Esophagus squamous epithelium (tissue), 5 donors: ENCODE measurements at regions not wholly inside any gene's neighbourhood (a gene's known extent, or its start where the extent isn't known, plus 50 kb on each side); places are given as distances from the start of the nearest gene placed in this dataset.

Experiments
- DNase-seq: peaks from one replicate; lab custom pipeline; 2025; lab: John Stamatoyannopoulos, UW
- H3K27ac ChIP-seq, 4 donors: fragments of 200-600 bp; sonication (generic); one replicate each; pipeline ENCODE4 v1.5.1; 2016 to 2019; ENCODE audit warnings: mild to moderate bottlenecking in 1 of 4
- H3K27me3 ChIP-seq, 4 donors: fragments of 200-600 bp; sonication (generic); 1 replicate in 3 of 4; 2 replicates in 1 of 4; pipeline versions ENCODE4 v1.5.1 to v1.6.0; 2017 to 2021; ENCODE audit warnings: antibody characterized with exemption in 1 of 4
- H3K36me3 ChIP-seq, 3 donors: fragments of 200-600 bp; sonication (generic); one replicate each; pipeline ENCODE4 v1.5.1; 2016 to 2019
- H3K4me1 ChIP-seq, 3 donors: fragments of 200-600 bp; sonication (generic); one replicate each; pipeline ENCODE4 v1.5.1; 2017 to 2019
- H3K4me3 ChIP-seq, 4 donors: fragments of 200-600 bp; sonication (generic); 1 replicate in 3 of 4; 2 replicates in 1 of 4; pipeline ENCODE4 v1.5.1; 2016 to 2019; ENCODE audit warnings: mild to moderate bottlenecking in 2 of 4, moderate library complexity in 1 of 4
- H3K9me3 ChIP-seq, 3 donors: fragments of 200-600 bp; sonication (generic); one replicate each; pipeline ENCODE4 v1.5.1; 2016 to 2019
- POLR2A ChIP-seq, 4 donors: fragments of 450-650 bp; IDR thresholded peaks; one replicate each; pipeline ENCODE4 v1.6.1; 2017; ENCODE audit warnings: antibody characterized with exemption in 4 of 4, mild to moderate bottlenecking in 4 of 4, moderate library complexity in 3 of 4
- WGBS, 2 donors: methylation state at CpG; one replicate each; pipeline ENCODE4 v1.1.5; 2018; 5-methylcytosine and 5-hydroxymethylcytosine counted together
- intact Hi-C: fragments of 100-400 bp; cut with DNase I; formaldehyde crosslinking; loops from one replicate; pipeline ENCODE4 v1.15.0; 2022
- TF ChIP-seq, protein P1 (sequence below), 6 experiments: fragments of 450-650 bp in 4 of 6; fragments of 200-600 bp in 2 of 6; sonication (generic) in 2 of 6; IDR thresholded peaks; one replicate each; pipeline ENCODE4 v1.5.1; 2016 to 2019; ENCODE audit warnings: antibody characterized with exemption in 6 of 6, mild to moderate bottlenecking in 4 of 6, moderate library complexity in 4 of 6
- donor health status: DM: yes; HTN: yes; CAD: no.

- TF ChIP-seq, protein P1, sequence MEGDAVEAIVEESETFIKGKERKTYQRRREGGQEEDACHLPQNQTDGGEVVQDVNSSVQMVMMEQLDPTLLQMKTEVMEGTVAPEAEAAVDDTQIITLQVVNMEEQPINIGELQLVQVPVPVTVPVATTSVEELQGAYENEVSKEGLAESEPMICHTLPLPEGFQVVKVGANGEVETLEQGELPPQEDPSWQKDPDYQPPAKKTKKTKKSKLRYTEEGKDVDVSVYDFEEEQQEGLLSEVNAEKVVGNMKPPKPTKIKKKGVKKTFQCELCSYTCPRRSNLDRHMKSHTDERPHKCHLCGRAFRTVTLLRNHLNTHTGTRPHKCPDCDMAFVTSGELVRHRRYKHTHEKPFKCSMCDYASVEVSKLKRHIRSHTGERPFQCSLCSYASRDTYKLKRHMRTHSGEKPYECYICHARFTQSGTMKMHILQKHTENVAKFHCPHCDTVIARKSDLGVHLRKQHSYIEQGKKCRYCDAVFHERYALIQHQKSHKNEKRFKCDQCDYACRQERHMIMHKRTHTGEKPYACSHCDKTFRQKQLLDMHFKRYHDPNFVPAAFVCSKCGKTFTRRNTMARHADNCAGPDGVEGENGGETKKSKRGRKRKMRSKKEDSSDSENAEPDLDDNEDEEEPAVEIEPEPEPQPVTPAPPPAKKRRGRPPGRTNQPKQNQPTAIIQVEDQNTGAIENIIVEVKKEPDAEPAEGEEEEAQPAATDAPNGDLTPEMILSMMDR (IDR thresholded peaks at IDR 0.05) = no peak
- TF ChIP-seq POLR2A (IDR thresholded peaks at IDR 0.05) = no peak
- H3K4me1 ChIP-seq = no peaks in the 10 kb centered on the region
- H3K27me3 ChIP-seq = no peaks in the 10 kb centered on the region
- no peak overlapping the region for H3K4me3 ChIP-seq
- no peak overlapping the region for H3K27ac ChIP-seq
- H3K36me3 ChIP-seq = no peaks in the 10 kb centered on the region
- no peaks in the 10 kb centered on the region for H3K9me3 ChIP-seq
- no peak for DNase-seq
- 71 to 87% methylated on average over 1 of the region's 1 CpG for WGBS, 2 donors
- intact Hi-C loops = no loop called here
These were observed 396.8 kb downstream of the TRAM1L1 start for GRCh38 chr4:116688536-116688935.

DNA sequence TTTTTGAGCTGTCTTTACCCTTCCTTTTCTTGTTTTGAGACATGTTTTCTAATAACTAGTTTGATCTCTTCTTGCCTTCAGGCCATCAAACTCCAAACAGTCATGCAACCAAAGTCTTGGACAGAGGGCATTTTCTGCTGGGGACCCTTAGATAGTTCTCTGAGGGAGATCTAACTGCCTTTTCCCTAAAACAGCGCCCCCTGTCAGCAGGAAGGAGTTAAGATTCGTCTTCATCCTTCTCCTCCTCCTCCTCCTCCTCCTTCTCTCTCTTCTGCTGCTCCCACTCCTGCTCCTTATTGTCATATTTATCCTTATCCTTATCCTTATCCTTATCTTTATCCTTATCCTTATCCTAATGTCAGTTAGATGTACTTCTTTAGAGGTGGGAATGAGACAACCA, 417.2 kb downstream of the TRAM1L1 start:
- no peak for DNase-seq
- H3K9me3 ChIP-seq = no peaks in the 10 kb centered on the region
- no peaks in the 10 kb centered on the region for H3K27me3 ChIP-seq
- no peak overlapping the region for H3K27ac ChIP-seq
- H3K36me3 ChIP-seq = no peaks in the 10 kb centered on the region
- no peak for TF ChIP-seq POLR2A (IDR thresholded peaks at IDR 0.05)
- TF ChIP-seq, protein P1 (IDR thresholded peaks at IDR 0.05) = no peak
- intact Hi-C loops = no loop called here
- no peak overlapping the region for H3K4me3 ChIP-seq
- H3K4me1 ChIP-seq = no peaks in the 10 kb centered on the region
- WGBS, 2 donors = 30 to 33% methylated on average over 2 of the region's 2 CpGs

- WGBS, 2 donors = 15 to 52% methylated on average over 1 of the region's 1 CpG
- Histone ChIP-seq H3K9me3 (no peaks in the 10 kb centered on the region), H3K4me3 (no peak overlapping the region), H3K27ac (no peak overlapping the region), H3K4me1 (no peaks in the 10 kb centered on the region), H3K27me3 (no peaks in the 10 kb centered on the region), H3K36me3 (no peaks in the 10 kb centered on the region)
- DNase-seq = no peak
- intact Hi-C loops = no loop called here
- no peak for TF ChIP-seq POLR2A (IDR thresholded peaks at IDR 0.05)
- TF ChIP-seq, protein P1 (IDR thresholded peaks at IDR 0.05) = no peak
These were observed 419.7 kb downstream of the TRAM1L1 start for GRCh38 chr4:116665716-116666115.

DNA sequence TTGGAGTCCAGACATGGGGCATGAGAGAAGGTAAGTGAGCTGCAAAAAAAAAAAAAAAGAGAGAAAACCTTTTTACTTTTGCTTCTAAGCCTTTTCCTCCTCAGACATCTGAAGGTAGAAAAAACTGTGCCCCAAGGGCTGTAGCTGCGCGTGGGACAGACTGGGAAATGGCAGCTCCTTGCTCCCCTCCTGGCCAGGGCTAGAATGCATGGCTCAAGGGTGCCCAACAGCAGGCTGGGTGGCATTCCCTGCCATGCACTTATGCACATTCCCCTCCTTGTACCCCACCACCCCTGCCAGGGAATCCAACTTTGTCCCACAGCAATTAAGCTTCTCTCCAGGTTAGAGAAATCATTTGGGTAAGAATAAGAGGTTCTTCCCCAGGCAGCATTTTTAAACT, 421.2 kb downstream of the TRAM1L1 start:
- H3K36me3 ChIP-seq = no peaks in the 10 kb centered on the region
- TF ChIP-seq, protein P1 (IDR thresholded peaks at IDR 0.05) = no peak
- TF ChIP-seq POLR2A (IDR thresholded peaks at IDR 0.05) = no peak
- intact Hi-C loops = no loop called here
- no peak overlapping the region for H3K27ac ChIP-seq
- H3K9me3 ChIP-seq = peaks cover 0 to 9% (median 0%) of the 10 kb centered on the region in 3 donors
- no peak overlapping the region for H3K4me3 ChIP-seq
- H3K27me3 ChIP-seq = no peaks in the 10 kb centered on the region
- 65 to 79% methylated on average over 2 of the region's 2 CpGs for WGBS, 2 donors
- DNase-seq = no peak
- H3K4me1 ChIP-seq = no peaks in the 10 kb centered on the region

GRCh38 chr4:116639070-116639577, 446.3 kb downstream of the TRAM1L1 start:
- WGBS, 2 donors = 61 to 69% methylated on average over 3 of the region's 3 CpGs
- intact Hi-C loops = no loop called here
- H3K27me3 ChIP-seq = no peaks in the 10 kb centered on the region
- no peak overlapping the region for H3K4me3 ChIP-seq
- H3K27ac ChIP-seq = no peak overlapping the region
- no peak for DNase-seq
- TF ChIP-seq, protein P1 (IDR thresholded peaks at IDR 0.05) = no peak
- no peaks in the 10 kb centered on the region for H3K9me3 ChIP-seq
- H3K36me3 ChIP-seq = no peaks in the 10 kb centered on the region
- H3K4me1 ChIP-seq = no peaks in the 10 kb centered on the region
